Stimulated activated CD4-positive, alpha-beta T cell treated with anti-CD3 and anti-CD28 coated beads, Interleukin-4, amount 100 ng/mL, for 1 hour (primary cell): ENCODE measurements at regions not wholly inside any gene's neighbourhood (a gene's known extent, or its start where the extent isn't known, plus 50 kb on each side); places are given as distances from the start of the nearest gene placed in this dataset.

Experiments
- DNase-seq: peaks from one replicate; pipeline ENCODE4 v3.0.0-alpha.2; 2020

- DNase-seq, result no peak
Observed at GRCh38 chr7:17523813-17524739, 225.6 kb downstream of the AHR start.

GRCh38 chr7:17524746-17525145 is 226.3 kb downstream of the AHR start:
- no peak for DNase-seq

GRCh38 chr7:17526621-17527020 is 228.2 kb downstream of the AHR start:
- DNase-seq, result no peak

GRCh38 chr7:17528636-17529035 is 230.2 kb downstream of the AHR start:
- no peak for DNase-seq

- DNase-seq, result no peak
Observed at GRCh38 chr7:17530244-17530643, 231.8 kb downstream of the AHR start.

- DNase-seq, result no peak
Observed at GRCh38 chr7:17530741-17531421, 232.4 kb downstream of the AHR start.

- no peak for DNase-seq
Observed at GRCh38 chr7:17532861-17533404, 234.5 kb downstream of the AHR start.

- DNase-seq, result no peak
Observed at GRCh38 chr7:17534348-17534747, 235.9 kb downstream of the AHR start.

- no peak for DNase-seq
Observed at GRCh38 chr7:17535776-17536175, 237.3 kb downstream of the AHR start.

GRCh38 chr7:17544401-17544800 is 245.9 kb downstream of the AHR start:
- DNase-seq, result no peak

GRCh38 chr7:17545348-17545747 is 246.9 kb downstream of the AHR start:
- DNase-seq, result no peak

- no peak for DNase-seq
Observed at GRCh38 chr7:17546189-17546588, 247.7 kb downstream of the AHR start.

GRCh38 chr7:17546592-17546991 is 248.1 kb downstream of the AHR start:
- DNase-seq, result no peak

GRCh38 chr7:17548014-17548653 is 249.7 kb downstream of the AHR start:
- no peak for DNase-seq

- DNase-seq, result no peak
Observed at GRCh38 chr7:17549406-17549805, 251.0 kb downstream of the AHR start.

GRCh38 chr7:17552373-17552772 is 253.9 kb downstream of the AHR start:
- no peak for DNase-seq

- no peak for DNase-seq
Observed at GRCh38 chr7:17552952-17553351, 254.5 kb downstream of the AHR start.

GRCh38 chr7:17554341-17555015 is 256.0 kb downstream of the AHR start:
- DNase-seq, result no peak

- no peak for DNase-seq
Observed at GRCh38 chr7:17556247-17556956, 257.9 kb downstream of the AHR start.

- no peak for DNase-seq
Observed at GRCh38 chr7:17557251-17557671, 258.8 kb downstream of the AHR start.

- no peak for DNase-seq
Observed at GRCh38 chr7:17558135-17558534, 259.7 kb downstream of the AHR start.
